SIG-M5 treated with dmso at 0.1 percent for 504 hours (cell line): ENCODE measurements at regions not wholly inside any gene's neighbourhood (a gene's known extent, or its start where the extent isn't known, plus 50 kb on each side); places are given as distances from the start of the nearest gene placed in this dataset.
"Not testable (repeated sequence)": the region's sequence is repeated elsewhere in the genome, so short reads cannot be mapped to it uniquely, and the experiment has no call there.

Source experiments
- DNase-seq: peaks from one replicate; lab custom pipeline; 2025; ENCODE audit not compliant: unreplicated experiment; lab: John Stamatoyannopoulos, UW

- DNase-seq, result no peak
Observed at GRCh38 chr4:187724456-187724855, 271.1 kb upstream of the ZFP42 start.

GRCh38 chr4:187726485-187726884 is 269.1 kb upstream of the ZFP42 start:
- DNase-seq, result no peak

GRCh38 chr4:187732524-187732923 is 263.0 kb upstream of the ZFP42 start:
- no peak for DNase-seq

- DNase-seq, result no peak
Observed at GRCh38 chr4:187739771-187740170, 255.8 kb upstream of the ZFP42 start.

- no peak for DNase-seq
Observed at GRCh38 chr4:187744911-187745310, 250.7 kb upstream of the ZFP42 start.

- not testable (repeated sequence) for DNase-seq
Observed at GRCh38 chr4:187750652-187751051, 244.9 kb upstream of the ZFP42 start.

- no peak for DNase-seq
Observed at GRCh38 chr4:187767158-187767557, 228.4 kb upstream of the ZFP42 start.

- no peak for DNase-seq
Observed at GRCh38 chr4:187767687-187768086, 227.9 kb upstream of the ZFP42 start.

- no peak for DNase-seq
Observed at GRCh38 chr4:187770345-187770744, 225.2 kb upstream of the ZFP42 start.

- DNase-seq, result no peak
Observed at GRCh38 chr4:187777954-187778353, 217.6 kb upstream of the ZFP42 start.

GRCh38 chr4:187780070-187780469 is 215.5 kb upstream of the ZFP42 start:
- no peak for DNase-seq

GRCh38 chr4:187782286-187782824 is 213.2 kb upstream of the ZFP42 start:
- no peak for DNase-seq

- no peak for DNase-seq
Observed at GRCh38 chr4:187786190-187786589, 209.4 kb upstream of the ZFP42 start.

GRCh38 chr4:187789078-187789477 is 206.5 kb upstream of the ZFP42 start:
- DNase-seq, result no peak

- no peak for DNase-seq
Observed at GRCh38 chr4:187795737-187796136, 199.8 kb upstream of the ZFP42 start.

- DNase-seq, result no peak
Observed at GRCh38 chr4:187798385-187798784, 197.2 kb upstream of the ZFP42 start.

- DNase-seq, result no peak
Observed at GRCh38 chr4:187799735-187800134, 195.8 kb upstream of the ZFP42 start.

- no peak for DNase-seq
Observed at GRCh38 chr4:187811591-187811990, 184.0 kb upstream of the ZFP42 start.

GRCh38 chr4:187814737-187815465 is 180.7 kb upstream of the ZFP42 start:
- no peak for DNase-seq

GRCh38 chr4:187826725-187827124 is 168.8 kb upstream of the ZFP42 start:
- peak; percentile 9 for DNase-seq

- DNase-seq, result no peak
Observed at GRCh38 chr4:187827631-187828030, 167.9 kb upstream of the ZFP42 start.

- no peak for DNase-seq
Observed at GRCh38 chr4:187839765-187840164, 155.8 kb upstream of the ZFP42 start.

- no peak for DNase-seq
Observed at GRCh38 chr4:187840814-187841213, 154.8 kb upstream of the ZFP42 start.
